CD4-positive, alpha-beta T cell treated with Interleukin-15 for 1 hour (primary cell): ENCODE measurements at regions not wholly inside any gene's neighbourhood (a gene's known extent, or its start where the extent isn't known, plus 50 kb on each side); places are given as distances from the start of the nearest gene placed in this dataset.
A peak's percentile ranks its signal among the peaks of the same experiment; 100 is the strongest.

Experiments
- DNase-seq: peaks from one replicate; pipeline ENCODE4 v3.0.0-alpha.2; 2020

DNA sequence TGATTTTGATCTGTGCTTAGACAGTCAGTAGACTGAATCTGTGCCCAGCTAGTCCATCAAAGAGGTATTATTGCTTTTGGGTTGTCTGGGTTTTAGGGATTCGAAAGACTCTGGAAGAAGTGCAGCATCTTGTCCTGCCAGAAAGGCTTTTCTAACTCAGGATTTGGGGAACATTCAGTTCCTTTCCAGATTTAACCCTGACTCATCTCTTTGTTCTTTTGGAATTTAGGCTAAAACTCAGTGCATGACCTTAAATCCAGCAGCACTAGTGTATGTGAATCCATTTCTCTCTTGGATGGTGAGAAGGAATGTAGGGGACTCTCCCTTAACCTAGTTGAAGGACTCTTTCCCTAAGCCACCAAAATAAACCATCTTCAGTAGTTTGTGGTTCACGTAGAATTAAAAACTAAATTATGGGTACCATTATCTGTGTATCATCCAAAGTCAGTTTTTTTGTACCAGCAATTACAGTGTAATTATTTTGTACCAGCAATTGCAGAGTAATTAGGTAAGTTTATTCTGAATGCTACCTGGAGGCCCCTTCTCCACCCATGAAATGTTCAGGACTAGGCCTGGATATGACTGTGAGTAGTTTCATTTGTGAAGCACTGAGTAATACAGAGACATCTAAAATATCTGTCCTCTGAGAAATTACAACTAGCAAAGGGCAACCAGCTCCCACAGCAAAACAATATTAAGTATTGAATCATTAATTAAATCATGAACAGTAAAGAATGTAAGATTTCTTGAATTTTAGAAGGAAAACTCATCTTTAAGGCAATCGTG is 384.0 kb downstream of the TMA16 start:
- no peak for DNase-seq

- no peak for DNase-seq
Observed at GRCh38 chr4:163892417-163892816, 397.9 kb downstream of the TMA16 start.

- peak; percentile 17 for DNase-seq
Observed at GRCh38 chr4:163895378-163896005, 401.0 kb downstream of the TMA16 start.

GRCh38 chr4:163901319-163901718 is 406.8 kb downstream of the TMA16 start:
- no peak for DNase-seq

DNA sequence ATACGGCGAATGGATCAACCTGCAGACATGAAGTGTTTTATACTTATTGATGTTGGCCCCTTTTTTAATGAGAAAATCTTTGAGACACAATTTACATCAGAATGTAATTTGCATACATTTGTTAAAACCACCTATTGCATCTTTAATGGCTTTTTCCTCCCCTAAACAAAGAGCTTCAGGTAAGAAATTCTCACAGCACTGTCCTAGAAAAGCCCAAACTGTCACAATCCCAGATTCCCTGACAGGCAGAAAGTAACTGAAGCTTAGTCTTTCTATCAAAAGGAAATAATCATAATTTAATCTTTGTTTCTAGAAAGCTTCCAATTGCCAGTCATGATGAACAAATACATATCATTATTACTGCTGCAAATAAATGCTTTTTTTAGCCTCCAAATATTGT is 407.9 kb downstream of the TMA16 start:
- DNase-seq, result no peak

DNA sequence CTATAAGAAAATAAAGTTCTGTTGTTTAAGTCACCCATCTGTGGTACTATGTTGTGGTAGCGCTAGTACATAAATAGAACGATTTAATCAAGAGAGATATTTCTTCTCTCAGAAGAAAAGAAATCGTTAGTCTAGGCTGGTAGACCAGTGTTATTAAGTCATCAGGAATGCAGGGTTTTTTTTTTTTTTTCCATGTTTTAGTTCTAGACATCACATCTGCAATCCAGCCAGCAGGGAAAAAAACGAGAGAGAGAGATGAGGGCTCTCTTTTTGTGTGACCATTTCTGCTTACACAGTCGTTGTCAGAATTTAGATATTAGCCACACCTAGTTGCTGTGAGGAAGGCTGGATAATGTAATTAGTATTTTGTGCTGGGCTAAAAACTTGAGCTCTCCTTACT is 417.4 kb downstream of the TMA16 start:
- DNase-seq, result no peak

GRCh38 chr4:163913571-163913970 is 419.1 kb downstream of the TMA16 start:
- DNase-seq, result no peak

GRCh38 chr4:163915896-163916295 is 421.4 kb downstream of the TMA16 start:
- DNase-seq, result no peak

DNA sequence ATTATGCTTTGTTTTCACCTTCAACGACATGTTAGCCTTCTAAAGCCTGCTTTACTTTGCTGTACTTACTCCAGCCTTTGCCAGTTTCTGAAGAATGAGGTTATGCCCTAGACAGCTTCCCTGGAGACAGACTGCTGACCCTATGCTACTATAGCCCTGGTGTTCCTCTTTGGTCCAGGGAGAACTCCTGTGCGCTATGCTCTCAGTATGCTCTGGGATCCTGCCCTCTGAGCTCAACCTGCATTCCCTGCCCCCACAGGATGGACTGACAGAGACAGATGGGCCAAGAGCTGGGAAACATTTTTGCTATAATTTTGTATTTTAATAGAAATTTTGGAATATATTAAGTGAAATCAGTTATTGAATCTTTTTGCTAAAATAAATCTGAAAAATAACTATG is 425.9 kb downstream of the TMA16 start:
- DNase-seq, result no peak

GRCh38 chr4:163922302-163922701 is 427.8 kb downstream of the TMA16 start:
- DNase-seq, result no peak

DNA sequence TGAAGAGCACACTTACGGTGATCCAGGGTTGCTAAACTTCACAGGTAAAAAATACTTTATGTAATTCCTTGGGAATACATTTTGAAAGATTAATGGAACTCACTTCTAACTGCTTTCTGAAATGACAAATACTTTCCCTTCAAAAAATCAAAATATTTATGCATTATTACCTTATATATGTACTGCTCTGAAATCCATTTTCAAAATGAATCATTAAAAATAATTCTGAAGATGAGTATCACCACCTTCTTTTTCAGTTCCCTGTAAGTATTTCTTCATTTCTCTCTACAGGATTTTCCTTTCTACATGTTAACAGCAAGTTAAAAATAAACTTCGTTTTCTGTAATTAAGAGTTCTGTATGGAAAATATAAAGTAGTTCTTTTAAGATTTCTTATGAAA is 428.6 kb downstream of the TMA16 start:
- DNase-seq, result no peak

GRCh38 chr4:163930086-163930485 is 435.6 kb downstream of the TMA16 start:
- DNase-seq, result no peak

GRCh38 chr4:163932504-163932903 is 438.0 kb downstream of the TMA16 start:
- DNase-seq, result no peak

GRCh38 chr4:163939597-163939996 is 445.1 kb downstream of the TMA16 start:
- DNase-seq, result no peak

GRCh38 chr4:163941221-163941905 is 446.9 kb downstream of the TMA16 start:
- DNase-seq, result no peak

DNA sequence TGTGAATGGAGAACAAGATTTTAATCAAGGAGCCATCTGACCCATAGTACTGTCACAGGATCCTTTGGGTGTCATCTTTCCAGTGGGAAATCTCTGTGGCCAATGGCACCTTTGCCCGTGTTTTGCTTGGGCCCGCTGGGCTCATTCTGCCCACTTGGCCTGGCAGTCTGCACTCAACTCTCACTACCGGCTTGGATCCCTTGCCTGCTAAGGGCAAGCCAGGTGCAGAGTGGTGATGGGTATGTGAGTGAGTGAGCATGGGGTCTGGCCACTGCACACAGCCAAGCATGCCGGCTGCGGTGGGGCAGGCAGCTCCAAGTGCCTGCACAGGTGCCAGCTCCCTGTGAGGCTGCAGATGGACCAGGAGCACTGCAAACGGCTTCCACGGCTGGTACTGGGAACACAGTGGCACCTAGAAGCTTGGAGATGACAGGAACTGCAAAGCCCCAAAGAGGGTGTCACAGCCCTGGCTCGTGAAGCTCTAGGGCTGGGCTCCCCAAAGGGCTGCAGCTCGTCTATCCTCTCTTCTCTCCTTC is 454.5 kb downstream of the TMA16 start:
- no peak for DNase-seq

GRCh38 chr4:163949976-163950601 is 455.6 kb downstream of the TMA16 start:
- DNase-seq, result no peak

- no peak for DNase-seq
Observed at GRCh38 chr4:163955288-163955687, 460.8 kb downstream of the TMA16 start.

- DNase-seq, result no peak
Observed at GRCh38 chr4:163958751-163959150, 464.3 kb downstream of the TMA16 start.

GRCh38 chr4:163959932-163960331 is 465.4 kb downstream of the TMA16 start:
- DNase-seq, result no peak

DNA sequence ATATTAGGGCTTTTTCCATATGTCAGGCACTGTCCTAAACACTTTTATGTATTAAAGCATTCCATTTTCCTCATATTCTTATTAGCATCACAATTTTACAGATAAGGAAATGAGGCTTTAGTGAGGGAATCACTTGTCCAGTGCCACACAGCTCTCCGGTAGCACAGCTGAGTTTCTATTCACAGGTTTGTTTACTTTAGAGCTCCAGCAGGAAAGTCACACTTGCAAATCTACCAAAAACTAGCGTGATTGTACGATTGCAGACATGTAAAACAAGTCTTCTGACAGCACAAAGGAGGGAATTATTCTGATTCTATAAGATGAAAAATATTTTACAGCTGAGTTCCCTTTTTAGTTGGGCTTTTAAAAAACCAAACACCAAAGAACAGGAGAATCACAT is 472.1 kb downstream of the TMA16 start:
- no peak for DNase-seq

- DNase-seq, result no peak
Observed at GRCh38 chr4:163967263-163967662, 472.8 kb downstream of the TMA16 start.

- no peak for DNase-seq
Observed at GRCh38 chr4:163967710-163968109, 473.2 kb downstream of the TMA16 start.
